ENCODE measurements at regions not wholly inside any gene's neighbourhood (a gene's known extent, or its start where the extent isn't known, plus 50 kb on each side); places are given as distances from the start of the nearest gene placed in this dataset.

DNA sequence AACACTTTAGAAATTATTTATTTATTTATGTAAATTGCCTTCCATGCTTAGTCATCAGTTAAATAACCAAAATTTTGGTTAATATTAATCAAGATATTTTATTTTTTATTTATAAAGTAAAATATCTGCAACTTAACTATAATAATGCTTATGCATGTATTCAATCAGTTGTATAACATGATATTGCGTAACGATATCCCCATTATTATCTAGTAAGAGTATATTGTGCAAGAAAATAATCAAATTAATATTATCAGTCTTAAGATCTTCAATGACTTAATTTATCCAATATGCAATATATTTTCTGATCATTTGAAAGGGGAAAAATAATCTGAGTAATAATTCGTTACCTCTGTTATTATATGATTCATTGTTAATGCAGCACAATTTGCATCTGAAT is 596.7 kb downstream of the GABRG1 start:
- TF ChIP-seq CTCF (conservative IDR thresholded peaks at IDR 0.05 in 1 of 2, IDR thresholded peaks at IDR 0.05 in 1 of 2; ENCODE audit: low read depth in 1 of 2, low read length in 2 of 2) (no peak), EZH2 (IDR thresholded peaks at IDR 0.05; ENCODE audit: low read length, missing control alignments) (no peak)

All from fibroblast of lung (primary cell).